GM13976 (cell line): ENCODE measurements at regions not wholly inside any gene's neighbourhood (a gene's known extent, or its start where the extent isn't known, plus 50 kb on each side); places are given as distances from the start of the nearest gene placed in this dataset.

Source experiments
- DNase-seq: peaks from one replicate; pipeline ENCODE4 v3.0.0; 2012; ENCODE audit warnings: low spot score
- CTCF ChIP-seq: IDR thresholded peaks from 2 replicates; pipeline ENCODE4 v1.5.1; 2012; ENCODE audit warnings: borderline replicate concordance, mild to moderate bottlenecking; ENCODE audit not compliant: insufficient read depth; ENCODE audit errors: extremely low read depth, missing control alignments, control extremely low read depth
- in situ Hi-C: fragments of 300-500 bp; cut with MboI; formaldehyde crosslinking; loops from one replicate; pipeline ENCODE4 v1.12.0; 2022; ENCODE audit warnings: low sequenced_read_pairs, mixed read lengths, inconsistent platforms; ENCODE audit not compliant: unreplicated experiment

DNA sequence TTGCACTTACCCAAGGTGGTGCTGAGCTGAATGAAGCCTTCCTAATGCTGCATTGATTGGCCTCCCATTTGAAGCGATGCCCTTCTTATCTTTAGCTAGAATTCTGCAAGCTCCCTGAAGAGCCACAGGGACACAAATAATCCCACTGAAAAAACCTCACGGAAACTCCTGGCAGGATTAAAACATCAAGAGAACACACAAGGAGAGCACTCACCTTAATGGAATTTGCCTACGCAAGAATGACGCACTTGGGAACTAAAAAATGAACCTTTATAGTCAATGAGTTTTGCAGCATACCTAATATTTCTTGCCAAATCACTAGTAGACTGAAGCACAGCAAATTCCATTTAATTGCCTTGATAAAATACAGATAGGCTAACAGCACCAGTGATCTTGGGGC, 232.8 kb upstream of the UBASH3B start:
- TF ChIP-seq CTCF: no peak
- in situ Hi-C loops: no loop called here
- DNase-seq: no peak

GRCh38 chr11:122421702-122422101, 233.8 kb upstream of the UBASH3B start:
- in situ Hi-C loops: no loop called here
- TF ChIP-seq CTCF: no peak
- no peak for DNase-seq

DNA sequence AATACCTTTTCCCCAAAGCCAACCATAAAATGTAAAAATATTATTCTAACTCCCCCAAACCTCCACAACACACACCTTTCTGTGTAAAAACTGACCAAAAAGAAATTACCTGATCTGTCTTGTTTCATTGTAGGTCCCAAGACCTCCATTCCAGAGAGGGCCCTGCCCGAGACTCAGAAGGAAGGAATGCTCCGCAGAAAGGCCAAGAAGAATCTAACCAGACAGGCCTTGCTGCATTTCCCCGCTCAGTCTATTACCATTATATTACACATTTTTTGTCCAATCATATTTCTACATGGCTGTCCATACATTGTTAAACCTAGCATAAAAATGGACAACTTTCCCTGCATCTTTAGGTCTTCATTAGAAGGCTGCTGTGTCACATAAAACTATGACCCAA, 237.5 kb upstream of the UBASH3B start:
- TF ChIP-seq CTCF: no peak
- in situ Hi-C loops: no loop called here

GRCh38 chr11:122414406-122415018, 241.0 kb upstream of the UBASH3B start:
- in situ Hi-C loops: no loop called here
- no peak for DNase-seq
- TF ChIP-seq CTCF: no peak

More for the DNA sequence above, 237.5 kb upstream of the UBASH3B start:
- DNase-seq: no peak

DNA sequence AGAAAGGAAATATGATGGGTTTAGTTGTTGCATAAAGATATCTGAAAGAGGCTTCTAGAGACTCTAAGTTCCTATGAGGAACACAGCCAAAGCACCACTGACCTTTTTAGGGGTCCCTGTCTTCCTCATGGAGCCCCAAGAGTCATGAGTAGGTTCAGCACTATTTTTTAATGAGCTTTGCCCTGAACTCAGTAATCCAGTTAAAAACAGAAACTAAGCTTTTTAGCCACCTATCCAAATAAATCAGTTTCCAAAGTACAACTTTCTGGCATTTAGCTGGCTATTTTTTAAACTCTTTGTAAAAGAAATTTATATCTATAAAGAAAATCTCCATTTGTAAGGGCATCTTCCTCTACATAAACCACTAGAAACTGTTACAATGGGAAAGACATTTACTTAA, 241.8 kb upstream of the UBASH3B start:
- in situ Hi-C loops: no loop called here
- DNase-seq: no peak
- no peak for TF ChIP-seq CTCF

- in situ Hi-C loops: no loop called here
- no peak for TF ChIP-seq CTCF
- DNase-seq: no peak
Observed at GRCh38 chr11:122412581-122412980, 242.9 kb upstream of the UBASH3B start.
